PFSK-1 (cell line): ENCODE measurements at regions not wholly inside any gene's neighbourhood (a gene's known extent, or its start where the extent isn't known, plus 50 kb on each side); places are given as distances from the start of the nearest gene placed in this dataset.

Source experiments
- POLR2AphosphoS5 ChIP-seq: IDR thresholded peaks from 2 replicates; pipeline ENCODE4 v1.6.1; 2012; ENCODE audit warnings: low read depth, mild to moderate bottlenecking, control low read depth, low read length, moderate library complexity
- SIN3A ChIP-seq: IDR thresholded peaks from 2 replicates; pipeline ENCODE4 v1.6.1; 2012; ENCODE audit warnings: mild to moderate bottlenecking, low read length, moderate library complexity, borderline replicate concordance; ENCODE audit not compliant: insufficient read depth
- TF ChIP-seq, protein P1 (sequence below), 2 experiments: IDR thresholded peaks; 2 replicates each; pipeline versions ENCODE4 v1.6.1 to v1.8.0; 2011 to 2012; ENCODE audit warnings: low read depth in 2 of 2, low read length in 2 of 2, control low read depth in 1 of 2, inconsistent platforms in 1 of 2, mild to moderate bottlenecking in 1 of 2, moderate library complexity in 1 of 2; ENCODE audit not compliant: insufficient read depth in 1 of 2

DNA sequence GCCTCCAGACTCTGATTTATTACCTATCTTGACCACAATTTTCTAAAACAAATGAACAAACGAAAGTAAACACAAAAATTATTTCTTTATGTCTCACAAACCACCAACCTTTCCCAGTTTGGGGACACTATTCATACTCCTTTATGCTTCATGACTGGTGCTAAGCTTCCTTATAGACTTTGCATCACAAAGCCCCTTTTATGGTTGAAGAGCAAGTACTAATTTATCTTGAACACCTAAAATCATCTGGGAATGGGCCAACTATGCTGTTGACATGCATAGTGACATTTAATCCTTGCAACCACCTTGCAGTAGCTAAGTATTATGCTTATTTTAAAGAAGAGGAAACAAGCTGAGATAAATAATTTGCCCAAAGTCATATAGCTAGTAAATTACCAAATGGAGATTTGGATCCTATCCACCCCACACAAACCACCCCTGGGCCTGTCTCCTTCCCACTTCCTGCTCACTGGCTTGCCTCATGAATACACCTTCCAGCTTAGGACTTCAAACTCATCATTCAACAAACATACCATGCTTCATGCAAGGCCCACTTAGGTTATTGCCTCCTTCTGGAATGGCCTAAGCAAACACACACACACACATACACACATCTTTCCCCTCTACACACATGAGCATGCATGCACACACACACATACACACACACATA lies 192.2 kb downstream of the PLPP3 start:
- TF ChIP-seq SIN3A (no peak), POLR2AphosphoS5 (no peak)
- TF ChIP-seq, protein P1, sequence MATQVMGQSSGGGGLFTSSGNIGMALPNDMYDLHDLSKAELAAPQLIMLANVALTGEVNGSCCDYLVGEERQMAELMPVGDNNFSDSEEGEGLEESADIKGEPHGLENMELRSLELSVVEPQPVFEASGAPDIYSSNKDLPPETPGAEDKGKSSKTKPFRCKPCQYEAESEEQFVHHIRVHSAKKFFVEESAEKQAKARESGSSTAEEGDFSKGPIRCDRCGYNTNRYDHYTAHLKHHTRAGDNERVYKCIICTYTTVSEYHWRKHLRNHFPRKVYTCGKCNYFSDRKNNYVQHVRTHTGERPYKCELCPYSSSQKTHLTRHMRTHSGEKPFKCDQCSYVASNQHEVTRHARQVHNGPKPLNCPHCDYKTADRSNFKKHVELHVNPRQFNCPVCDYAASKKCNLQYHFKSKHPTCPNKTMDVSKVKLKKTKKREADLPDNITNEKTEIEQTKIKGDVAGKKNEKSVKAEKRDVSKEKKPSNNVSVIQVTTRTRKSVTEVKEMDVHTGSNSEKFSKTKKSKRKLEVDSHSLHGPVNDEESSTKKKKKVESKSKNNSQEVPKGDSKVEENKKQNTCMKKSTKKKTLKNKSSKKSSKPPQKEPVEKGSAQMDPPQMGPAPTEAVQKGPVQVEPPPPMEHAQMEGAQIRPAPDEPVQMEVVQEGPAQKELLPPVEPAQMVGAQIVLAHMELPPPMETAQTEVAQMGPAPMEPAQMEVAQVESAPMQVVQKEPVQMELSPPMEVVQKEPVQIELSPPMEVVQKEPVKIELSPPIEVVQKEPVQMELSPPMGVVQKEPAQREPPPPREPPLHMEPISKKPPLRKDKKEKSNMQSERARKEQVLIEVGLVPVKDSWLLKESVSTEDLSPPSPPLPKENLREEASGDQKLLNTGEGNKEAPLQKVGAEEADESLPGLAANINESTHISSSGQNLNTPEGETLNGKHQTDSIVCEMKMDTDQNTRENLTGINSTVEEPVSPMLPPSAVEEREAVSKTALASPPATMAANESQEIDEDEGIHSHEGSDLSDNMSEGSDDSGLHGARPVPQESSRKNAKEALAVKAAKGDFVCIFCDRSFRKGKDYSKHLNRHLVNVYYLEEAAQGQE (IDR thresholded peaks at IDR 0.05; ENCODE audit: insufficient read depth in 1 of 2, low read depth in 2 of 2, low read length in 2 of 2): no peak
